Right atrium auricular region (tissue), 2 donors: ENCODE measurements at regions not wholly inside any gene's neighbourhood (a gene's known extent, or its start where the extent isn't known, plus 50 kb on each side); places are given as distances from the start of the nearest gene placed in this dataset.

Experiments
- DNase-seq: peaks from one replicate; pipeline ENCODE4 v3.0.0-alpha.2; 2019; ENCODE audit warnings: low spot score
- H3K27ac ChIP-seq, 2 donors: fragments of 200-600 bp; sonication (generic); 1 replicate in 1 of 2; 2 replicates in 1 of 2; pipeline ENCODE4 v1.5.1; 2016 to 2019
- H3K27me3 ChIP-seq, 2 donors: fragments of 200-600 bp; sonication (generic); one replicate each; pipeline versions ENCODE4 v1.5.1 to v1.6.0; 2017 to 2019
- H3K36me3 ChIP-seq: fragments of 200-600 bp; sonication (generic); one replicate; pipeline ENCODE4 v1.5.1; 2016
- H3K4me1 ChIP-seq, 2 donors: fragments of 200-600 bp; sonication (generic); one replicate each; pipeline versions ENCODE4 v1.5.1 to v1.6.0; 2017 to 2019
- H3K4me3 ChIP-seq, 2 donors: fragments of 200-600 bp; sonication (generic); 1 replicate in 1 of 2; 2 replicates in 1 of 2; pipeline ENCODE4 v1.5.1; 2017 to 2019; ENCODE audit warnings: mild to moderate bottlenecking in 1 of 2, moderate library complexity in 1 of 2
- H3K9me3 ChIP-seq, 2 donors: fragments of 200-600 bp; sonication (generic); one replicate each; pipeline ENCODE4 v1.5.1; 2019
- TF ChIP-seq, protein P1 (sequence below), 2 donors: fragments of 200-600 bp; sonication (generic); IDR thresholded peaks; one replicate each; pipeline ENCODE4 v1.5.1; 2019; ENCODE audit warnings: antibody characterized with exemption in 2 of 2

GRCh38 chr2:156803967-156804366, 367.8 kb downstream of the GPD2 start:
- DNase-seq = no peak
- TF ChIP-seq, protein P1, sequence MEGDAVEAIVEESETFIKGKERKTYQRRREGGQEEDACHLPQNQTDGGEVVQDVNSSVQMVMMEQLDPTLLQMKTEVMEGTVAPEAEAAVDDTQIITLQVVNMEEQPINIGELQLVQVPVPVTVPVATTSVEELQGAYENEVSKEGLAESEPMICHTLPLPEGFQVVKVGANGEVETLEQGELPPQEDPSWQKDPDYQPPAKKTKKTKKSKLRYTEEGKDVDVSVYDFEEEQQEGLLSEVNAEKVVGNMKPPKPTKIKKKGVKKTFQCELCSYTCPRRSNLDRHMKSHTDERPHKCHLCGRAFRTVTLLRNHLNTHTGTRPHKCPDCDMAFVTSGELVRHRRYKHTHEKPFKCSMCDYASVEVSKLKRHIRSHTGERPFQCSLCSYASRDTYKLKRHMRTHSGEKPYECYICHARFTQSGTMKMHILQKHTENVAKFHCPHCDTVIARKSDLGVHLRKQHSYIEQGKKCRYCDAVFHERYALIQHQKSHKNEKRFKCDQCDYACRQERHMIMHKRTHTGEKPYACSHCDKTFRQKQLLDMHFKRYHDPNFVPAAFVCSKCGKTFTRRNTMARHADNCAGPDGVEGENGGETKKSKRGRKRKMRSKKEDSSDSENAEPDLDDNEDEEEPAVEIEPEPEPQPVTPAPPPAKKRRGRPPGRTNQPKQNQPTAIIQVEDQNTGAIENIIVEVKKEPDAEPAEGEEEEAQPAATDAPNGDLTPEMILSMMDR (IDR thresholded peaks at IDR 0.05) = no peak
- H3K4me1 ChIP-seq = no peaks in the 10 kb centered on the region

DNA sequence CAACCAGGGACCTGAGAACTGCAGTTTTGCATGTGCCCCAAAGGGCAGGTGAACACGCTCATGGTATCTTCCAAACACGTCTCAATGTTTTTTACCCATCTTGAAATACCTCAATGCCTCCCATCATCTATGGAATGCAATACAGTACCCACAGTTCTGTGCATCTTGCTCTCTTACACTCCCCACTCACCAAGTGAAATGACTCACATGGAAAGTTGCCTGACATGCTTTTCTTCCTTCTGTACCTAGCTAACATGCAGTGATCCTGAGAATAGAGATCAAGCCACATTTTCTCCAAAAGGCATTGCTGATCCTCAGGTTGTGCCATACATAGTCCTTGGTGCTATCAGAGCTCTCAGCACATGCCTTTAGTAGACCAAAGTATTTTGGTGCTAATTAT, 373.9 kb downstream of the GPD2 start:
- Histone ChIP-seq H3K9me3 (no peaks in the 10 kb centered on the region), H3K27me3 (no peaks in the 10 kb centered on the region), H3K27ac (no peak overlapping the region), H3K36me3 (no peaks in the 10 kb centered on the region), H3K4me3 (no peak overlapping the region), H3K4me1 (no peaks in the 10 kb centered on the region)
- TF ChIP-seq, protein P1 (IDR thresholded peaks at IDR 0.05) = no peak
- no peak for DNase-seq

More at GRCh38 chr2:156803967-156804366, 367.8 kb downstream of the GPD2 start:
- H3K4me3 ChIP-seq = no peak overlapping the region
- no peaks in the 10 kb centered on the region for H3K27me3 ChIP-seq
- no peaks in the 10 kb centered on the region for H3K9me3 ChIP-seq
- no peak overlapping the region for H3K27ac ChIP-seq
- no peaks in the 10 kb centered on the region for H3K36me3 ChIP-seq

DNA sequence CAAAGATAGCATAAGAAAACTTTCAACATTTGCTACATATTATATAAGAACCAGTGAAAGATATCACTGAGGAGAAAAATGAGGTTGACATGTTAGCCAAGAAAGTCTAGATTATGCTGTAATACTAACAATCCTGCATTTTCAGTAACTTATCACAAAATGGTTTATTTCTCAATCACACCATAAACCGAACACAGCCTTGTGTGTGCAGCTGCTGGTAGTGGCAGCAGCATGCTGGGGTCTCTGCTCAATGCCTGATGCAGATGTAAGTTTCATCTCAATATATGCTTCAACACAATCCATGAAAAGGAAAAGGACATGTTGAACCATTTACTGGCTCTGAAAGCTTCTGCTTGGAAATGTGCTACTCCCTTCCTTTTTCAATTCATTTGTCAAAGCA, 376.3 kb downstream of the GPD2 start:
- DNase-seq = no peak
- H3K27me3 ChIP-seq = no peaks in the 10 kb centered on the region
- H3K9me3 ChIP-seq = no peaks in the 10 kb centered on the region
- TF ChIP-seq, protein P1 (IDR thresholded peaks at IDR 0.05) = no peak
- H3K36me3 ChIP-seq = no peaks in the 10 kb centered on the region
- H3K4me1 ChIP-seq = no peaks in the 10 kb centered on the region
- no peak overlapping the region for H3K4me3 ChIP-seq
- no peak overlapping the region for H3K27ac ChIP-seq

DNA sequence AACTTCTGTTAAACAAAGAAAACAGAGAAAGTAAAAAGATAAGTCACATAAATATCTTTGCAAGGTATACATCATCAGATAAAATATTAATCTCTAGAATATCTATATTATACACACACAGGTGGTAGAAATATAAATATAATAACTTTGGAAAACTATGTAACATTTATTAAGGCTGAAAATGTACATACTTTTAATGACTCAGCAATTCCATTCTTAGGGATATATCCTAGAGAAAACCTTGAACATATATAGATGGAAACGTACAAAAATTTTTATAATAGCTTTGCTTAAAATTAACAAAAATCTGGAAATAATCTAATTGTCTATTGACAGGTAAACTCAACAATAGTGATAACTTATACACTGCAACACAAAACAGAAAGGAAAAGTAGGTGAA, 381.3 kb downstream of the GPD2 start:
- DNase-seq = no peak
- no peak overlapping the region for H3K4me3 ChIP-seq
- no peaks in the 10 kb centered on the region for H3K27me3 ChIP-seq
- H3K4me1 ChIP-seq = peaks cover 0 to 9% of the 10 kb centered on the region in 2 donors
- H3K27ac ChIP-seq = no peak overlapping the region
- no peaks in the 10 kb centered on the region for H3K36me3 ChIP-seq
- TF ChIP-seq, protein P1 (IDR thresholded peaks at IDR 0.05) = no peak
- no peaks in the 10 kb centered on the region for H3K9me3 ChIP-seq

DNA sequence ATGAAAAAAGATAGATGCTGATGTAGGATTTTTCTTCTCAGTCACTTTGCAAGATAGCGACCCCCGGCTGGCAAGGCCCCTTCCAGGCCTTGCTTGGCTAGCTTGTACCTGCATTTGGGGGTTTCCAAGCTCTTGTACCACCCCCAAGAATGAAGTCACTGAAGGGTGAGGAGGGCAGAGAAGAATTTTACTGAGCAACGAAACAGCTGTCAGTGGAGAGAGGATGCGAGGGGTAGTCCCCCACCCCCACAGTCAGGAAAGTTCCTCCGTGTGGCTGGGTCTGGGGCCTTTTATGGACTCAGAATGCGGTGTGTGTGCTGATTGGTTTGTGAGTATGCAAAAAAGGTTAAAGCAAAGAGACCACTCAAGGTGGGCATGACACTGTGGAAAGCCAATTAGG, 382.0 kb downstream of the GPD2 start:
- H3K4me1 ChIP-seq = peaks cover 0 to 9% of the 10 kb centered on the region in 2 donors
- no peaks in the 10 kb centered on the region for H3K36me3 ChIP-seq
- H3K27ac ChIP-seq = no peak overlapping the region
- H3K27me3 ChIP-seq = no peaks in the 10 kb centered on the region
- H3K4me3 ChIP-seq = no peak overlapping the region
- no peak for DNase-seq
- TF ChIP-seq, protein P1 (IDR thresholded peaks at IDR 0.05) = no peak
- H3K9me3 ChIP-seq = no peaks in the 10 kb centered on the region

- Histone ChIP-seq H3K9me3 (no peaks in the 10 kb centered on the region), H3K4me3 (no peak overlapping the region), H3K27ac (no peak overlapping the region), H3K4me1 (peaks cover 0 to 9% of the 10 kb centered on the region in 2 donors), H3K27me3 (no peaks in the 10 kb centered on the region), H3K36me3 (no peaks in the 10 kb centered on the region)
- TF ChIP-seq, protein P1 (IDR thresholded peaks at IDR 0.05) = no peak
- DNase-seq = no peak
Observed at GRCh38 chr2:156818944-156819343, 382.8 kb downstream of the GPD2 start.
